CD4-positive, alpha-beta memory T cell (primary cell): ENCODE measurements at regions not wholly inside any gene's neighbourhood (a gene's known extent, or its start where the extent isn't known, plus 50 kb on each side); places are given as distances from the start of the nearest gene placed in this dataset.

Source experiments
- CTCF ChIA-PET: fragments of 350-600 bp; sonication (Branson Sonifier 250); formaldehyde crosslinking; loops from one replicate; lab custom pipeline; 2021; ENCODE audit warnings: inconsistent platforms; ENCODE audit not compliant: partially characterized antibody; lab: Charles Lee
- POLR2A ChIA-PET: fragments of 350-600 bp; sonication (Branson Sonifier 250); formaldehyde crosslinking; loops from one replicate; lab custom pipeline; 2021; ENCODE audit not compliant: partially characterized antibody; lab: Charles Lee
- DNase-seq, 5 donors: peaks; one replicate each; pipeline versions ENCODE4 v3.0.0 to v3.0.0-alpha.2; 2020 to 2022; ENCODE audit warnings: mixed read lengths in 1 of 5
- H3K27ac ChIP-seq: one replicate; pipeline ENCODE4 v1.7.0; 2013; ENCODE audit warnings: low read depth, low read length
- H3K27me3 ChIP-seq: 2 replicates; pipeline ENCODE4 v1.7.0; 2013; ENCODE audit warnings: mild to moderate bottlenecking, low read length, moderate library complexity; ENCODE audit not compliant: insufficient read depth
- H3K36me3 ChIP-seq: 2 replicates; pipeline ENCODE4 v1.7.0; 2013; ENCODE audit warnings: mild to moderate bottlenecking, low read length, moderate library complexity; ENCODE audit not compliant: insufficient read depth
- H3K4me1 ChIP-seq: 2 replicates; pipeline ENCODE4 v1.7.0; 2013; ENCODE audit warnings: mild to moderate bottlenecking, low read length, moderate library complexity; ENCODE audit not compliant: insufficient read depth
- H3K4me3 ChIP-seq, 2 donors: one replicate each; pipeline ENCODE4 v1.7.0; 2013; ENCODE audit warnings: low read length in 2 of 2, mild to moderate bottlenecking in 1 of 2
- H3K9me3 ChIP-seq, 2 donors: one replicate each; pipeline ENCODE4 v1.7.0; 2013; ENCODE audit warnings: low read length in 2 of 2, control low read depth in 1 of 2; ENCODE audit not compliant: control insufficient read depth in 1 of 2
- H3K27ac Mint-ChIP-seq, 7 donors: one replicate each; pipeline ENCODE4 v1.8.0; 2020 to 2021; ENCODE audit warnings: mixed read lengths in 7 of 7, mild to moderate bottlenecking in 6 of 7, inconsistent platforms in 3 of 7, moderate library complexity in 3 of 7
- H3K27me3 Mint-ChIP-seq, 2 donors: one replicate each; pipeline ENCODE4 v1.8.0; 2020 to 2021; ENCODE audit warnings: mixed read lengths in 2 of 2
- H3K36me3 Mint-ChIP-seq, 2 donors: one replicate each; pipeline ENCODE4 v1.8.0; 2020 to 2021; ENCODE audit warnings: mixed read lengths in 2 of 2, inconsistent platforms in 1 of 2, mild to moderate bottlenecking in 1 of 2
- H3K4me1 Mint-ChIP-seq, 4 donors: one replicate each; pipeline ENCODE4 v1.8.0; 2020 to 2021; ENCODE audit warnings: mixed read lengths in 4 of 4, mild to moderate bottlenecking in 1 of 4
- H3K4me3 Mint-ChIP-seq, 8 donors: one replicate each; pipeline ENCODE4 v1.8.0; 2020 to 2021; ENCODE audit warnings: mixed read lengths in 8 of 8, mild to moderate bottlenecking in 7 of 8, moderate library complexity in 6 of 8, inconsistent platforms in 3 of 8
- H3K9me3 Mint-ChIP-seq, 8 donors: one replicate each; pipeline ENCODE4 v1.8.0; 2020 to 2021; ENCODE audit warnings: mixed read lengths in 8 of 8, mild to moderate bottlenecking in 5 of 8, inconsistent platforms in 3 of 8, moderate library complexity in 1 of 8
- intact Hi-C: fragments of 100-400 bp; cut with micrococcal nuclease; formaldehyde crosslinking; loops from one replicate; pipeline ENCODE4 v1.15.1; 2023

GRCh38 chr10:50990568-50991455 is 83.5 kb upstream of the PRKG1 start:
- H3K9me3 Mint-ChIP-seq: no peaks in the 10 kb centered on the region
- peaks cover 17% of the 10 kb centered on the region for H3K27me3 ChIP-seq

GRCh38 chr10:50991456-50992355 is 82.6 kb upstream of the PRKG1 start:
- H3K27me3 Mint-ChIP-seq: peaks cover 31 to 33% of the 10 kb centered on the region in 2 donors
- H3K27ac Mint-ChIP-seq: no peak overlapping the region
- ChIA-PET POLR2A (no interaction called here), CTCF (no interaction called here)
- Histone ChIP-seq H3K36me3 (no peaks in the 10 kb centered on the region), H3K9me3 (no peaks in the 10 kb centered on the region), H3K4me1 (peaks cover 4% of the 10 kb centered on the region), H3K4me3 (no peak overlapping the region), H3K27ac (no peak overlapping the region), H3K27me3 (peaks cover 20% of the 10 kb centered on the region)
- H3K4me3 Mint-ChIP-seq: peak overlapping the region; percentile 35 to 80 (median 57)
- peaks cover 4 to 13% (median 7%) of the 10 kb centered on the region in 4 donors for H3K4me1 Mint-ChIP-seq
- no peaks in the 10 kb centered on the region for H3K36me3 Mint-ChIP-seq
- H3K9me3 Mint-ChIP-seq: no peaks in the 10 kb centered on the region
- peak in 1 of 5 donors; percentile 0 for DNase-seq
- intact Hi-C loops: no loop called here

More at GRCh38 chr10:50990568-50991455, 83.5 kb upstream of the PRKG1 start:
- CTCF ChIA-PET: no interaction called here
- Histone ChIP-seq H3K36me3 (no peaks in the 10 kb centered on the region), H3K4me3 (no peak overlapping the region), H3K27ac (no peak overlapping the region), H3K9me3 (no peaks in the 10 kb centered on the region), H3K4me1 (peaks cover 4% of the 10 kb centered on the region)
- intact Hi-C loops: no loop called here
- Mint-ChIP-seq H3K4me3 (peak overlapping the region; percentile 35 to 80 (median 57)), H3K27me3 (peaks cover 27 to 29% of the 10 kb centered on the region in 2 donors), H3K36me3 (no peaks in the 10 kb centered on the region), H3K27ac (no peak overlapping the region), H3K4me1 (peaks cover 4 to 13% (median 7%) of the 10 kb centered on the region in 4 donors)
- no peak for DNase-seq
- POLR2A ChIA-PET: no interaction called here

- no peak overlapping the region for H3K4me3 ChIP-seq
- H3K9me3 ChIP-seq: no peaks in the 10 kb centered on the region
- intact Hi-C loops: no loop called here
- Mint-ChIP-seq H3K27ac (no peak overlapping the region), H3K4me1 (peaks cover 4 to 13% (median 7%) of the 10 kb centered on the region in 4 donors), H3K27me3 (peaks cover 31 to 34% of the 10 kb centered on the region in 2 donors), H3K4me3 (peak overlapping the region in 4 of 8 donors; percentile 10 to 63 (median 40)), H3K9me3 (no peaks in the 10 kb centered on the region), H3K36me3 (no peaks in the 10 kb centered on the region)
- CTCF ChIA-PET: interaction anchor here (1.4 kb wide), 1 partner anchor 967 kb away, joined by 3 read pairs; no protein-coding TSS in a partner anchor
- no peaks in the 10 kb centered on the region for H3K36me3 ChIP-seq
- H3K4me1 ChIP-seq: peaks cover 4% of the 10 kb centered on the region
- DNase-seq: no peak
- H3K27ac ChIP-seq: no peak overlapping the region
- H3K27me3 ChIP-seq: peaks cover 20% of the 10 kb centered on the region
- POLR2A ChIA-PET: no interaction called here
Measured at GRCh38 chr10:50992356-50992901, 81.9 kb upstream of the PRKG1 start.

DNA sequence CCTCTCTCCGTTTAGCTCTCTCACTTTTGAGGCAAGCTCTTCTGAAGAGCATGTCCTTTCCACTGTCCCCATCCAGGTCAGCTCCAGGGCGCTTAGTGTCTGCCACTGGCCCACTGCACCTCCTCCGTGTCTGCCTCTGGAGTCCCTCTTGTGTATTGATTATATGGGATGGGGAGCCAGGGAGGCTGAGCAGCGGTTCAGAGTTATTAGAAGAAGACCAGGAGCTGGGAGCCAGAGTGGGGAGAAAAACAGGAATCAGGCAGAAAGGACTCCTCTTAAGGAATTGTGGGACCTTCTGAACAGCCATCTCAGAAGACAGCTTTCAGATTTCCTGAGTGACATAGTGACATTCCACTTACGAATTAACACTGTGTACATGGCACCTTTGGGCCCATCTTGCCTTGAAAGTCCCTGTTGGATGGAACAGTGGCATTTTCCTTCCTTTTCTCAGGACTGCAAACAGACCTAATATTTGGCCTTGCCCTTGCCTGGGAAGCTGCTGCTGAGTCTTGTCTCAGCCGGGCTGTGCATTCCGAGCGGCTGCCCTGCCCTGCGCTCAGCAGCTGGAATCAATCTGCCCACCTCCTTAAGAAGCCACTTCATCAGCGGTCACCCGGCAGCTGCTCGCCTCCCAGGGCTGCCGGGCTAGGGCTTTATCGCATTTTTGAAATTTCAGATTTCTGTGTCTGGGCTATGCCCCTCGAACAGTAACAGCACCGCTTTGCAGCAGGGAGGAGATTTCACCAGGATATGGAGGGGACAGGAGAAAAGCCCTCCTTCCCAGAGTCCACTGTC is 81.1 kb upstream of the PRKG1 start:
- DNase-seq: no peak
- Histone ChIP-seq H3K4me1 (peaks cover 4% of the 10 kb centered on the region), H3K4me3 (no peak overlapping the region), H3K27ac (no peak overlapping the region), H3K27me3 (peaks cover 20% of the 10 kb centered on the region), H3K9me3 (no peaks in the 10 kb centered on the region), H3K36me3 (no peaks in the 10 kb centered on the region)
- H3K36me3 Mint-ChIP-seq: no peaks in the 10 kb centered on the region
- POLR2A ChIA-PET: no interaction called here
- peak overlapping the region in 5 of 8 donors; percentile 10 to 77 (median 59) for H3K4me3 Mint-ChIP-seq
- H3K9me3 Mint-ChIP-seq: no peaks in the 10 kb centered on the region
- H3K27me3 Mint-ChIP-seq: peaks cover 29 to 37% of the 10 kb centered on the region in 2 donors
- intact Hi-C loops: no loop called here
- peaks cover 4 to 13% (median 7%) of the 10 kb centered on the region in 4 donors for H3K4me1 Mint-ChIP-seq
- CTCF ChIA-PET: interaction anchor here (1.4 kb wide), 1 partner anchor 967 kb away, joined by 3 read pairs; no protein-coding TSS in a partner anchor
- H3K27ac Mint-ChIP-seq: no peak overlapping the region

DNA sequence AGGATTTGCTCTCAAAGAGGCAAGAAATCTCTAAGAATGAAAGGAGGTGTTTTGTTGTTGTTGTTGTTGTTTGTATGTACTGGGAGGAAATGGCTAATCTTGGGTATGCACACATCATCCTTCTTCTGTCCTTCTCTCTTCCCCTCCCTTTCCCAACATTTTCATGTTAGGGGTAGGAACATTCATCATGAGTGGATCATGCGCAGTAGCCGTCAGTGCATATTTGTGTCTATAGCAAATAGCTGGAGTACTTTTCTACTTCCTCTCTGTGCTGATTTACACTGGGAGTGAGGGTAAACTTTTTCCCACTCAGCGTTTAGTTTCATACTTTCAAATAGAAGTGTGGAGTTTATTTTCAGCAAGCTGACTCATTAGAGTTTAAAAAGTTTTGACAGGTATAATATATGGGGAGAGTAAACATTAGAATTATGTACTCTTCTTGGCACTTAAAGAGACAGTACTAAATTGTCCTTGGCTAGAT is 80.5 kb upstream of the PRKG1 start:
- DNase-seq: no peak
- Histone ChIP-seq H3K36me3 (no peaks in the 10 kb centered on the region), H3K27me3 (peaks cover 20% of the 10 kb centered on the region), H3K27ac (no peak overlapping the region), H3K4me3 (no peak overlapping the region), H3K4me1 (peaks cover 4% of the 10 kb centered on the region), H3K9me3 (no peaks in the 10 kb centered on the region)
- intact Hi-C loops: no loop called here
- H3K4me1 Mint-ChIP-seq: peaks cover 4 to 13% (median 7%) of the 10 kb centered on the region in 4 donors
- ChIA-PET POLR2A (no interaction called here), CTCF (interaction anchor here (1.4 kb wide), 1 partner anchor 966 kb away, joined by 3 read pairs; no protein-coding TSS in a partner anchor)
- H3K4me3 Mint-ChIP-seq: no peak overlapping the region
- H3K27me3 Mint-ChIP-seq: peaks cover 29 to 36% of the 10 kb centered on the region in 2 donors
- no peaks in the 10 kb centered on the region for H3K36me3 Mint-ChIP-seq
- H3K9me3 Mint-ChIP-seq: no peaks in the 10 kb centered on the region
- no peak overlapping the region for H3K27ac Mint-ChIP-seq

DNA sequence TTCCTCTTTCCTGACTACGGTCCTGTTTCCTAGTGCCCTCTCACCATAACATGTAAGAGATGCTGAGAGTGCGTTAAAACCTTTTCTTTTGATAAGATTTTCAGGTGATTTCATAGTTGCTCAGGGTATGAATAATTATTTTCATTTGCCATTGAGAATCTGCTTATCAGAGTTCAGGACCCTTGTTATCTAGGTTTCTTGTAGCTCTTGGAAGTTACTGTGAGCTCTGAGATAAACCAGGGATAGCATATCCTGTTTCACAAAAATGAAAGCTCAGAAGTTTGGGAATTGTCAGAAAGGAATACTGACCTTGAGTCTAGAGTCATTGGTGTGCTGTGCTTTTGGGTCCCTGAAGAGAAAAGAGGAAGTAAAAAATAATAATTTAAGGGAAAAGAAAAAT is 76.8 kb upstream of the PRKG1 start:
- Mint-ChIP-seq H3K27ac (no peak overlapping the region), H3K9me3 (no peaks in the 10 kb centered on the region), H3K4me1 (peaks cover 0 to 6% (median 2%) of the 10 kb centered on the region in 4 donors), H3K36me3 (no peaks in the 10 kb centered on the region), H3K4me3 (no peak overlapping the region), H3K27me3 (peaks cover 22 to 23% of the 10 kb centered on the region in 2 donors)
- intact Hi-C loops: no loop called here
- H3K36me3 ChIP-seq: no peaks in the 10 kb centered on the region
- H3K4me1 ChIP-seq: no peaks in the 10 kb centered on the region
- H3K4me3 ChIP-seq: no peak overlapping the region
- no peak overlapping the region for H3K27ac ChIP-seq
- ChIA-PET CTCF (no interaction called here), POLR2A (no interaction called here)
- no peaks in the 10 kb centered on the region for H3K9me3 ChIP-seq
- peaks cover 11% of the 10 kb centered on the region for H3K27me3 ChIP-seq
- DNase-seq: no peak
